GM23338 (cell line): ENCODE measurements at regions not wholly inside any gene's neighbourhood (a gene's known extent, or its start where the extent isn't known, plus 50 kb on each side); places are given as distances from the start of the nearest gene placed in this dataset.

ENCODE experiments used
- ATAC-seq: fragments of 200-7000 bp; cut with Tn5 transposase; 3 replicates; pipeline ENCODE4 v1.9.1; 2020
- DNase-seq: peaks from one replicate; pipeline ENCODE4 v3.0.0-alpha.2; 2015; ENCODE audit warnings: low spot score
- H2AFZ ChIP-seq: fragments of 200-600 bp; sonication (generic); 2 replicates; pipeline ENCODE4 v1.8.0; 2016; ENCODE audit warnings: antibody characterized with exemption, mild to moderate bottlenecking, moderate library complexity
- H3F3A ChIP-seq: fragments of 200-600 bp; sonication (generic); replicated peaks from 2 replicates; pipeline ENCODE4 v1.8.0; 2017; ENCODE audit warnings: antibody characterized with exemption, mixed run types, low read depth
- H3K27ac ChIP-seq: fragments of 200-600 bp; sonication (generic); 2 replicates; pipeline ENCODE4 v1.6.1; 2016; ENCODE audit warnings: low read depth
- H3K27me3 ChIP-seq: fragments of 200-600 bp; sonication (generic); 2 replicates; pipeline ENCODE4 v1.8.0; 2016; ENCODE audit warnings: mild to moderate bottlenecking, mixed run types, moderate library complexity; ENCODE audit not compliant: insufficient read depth
- H3K36me3 ChIP-seq: fragments of 200-600 bp; sonication (generic); 2 replicates; pipeline ENCODE4 v1.8.0; 2016; ENCODE audit warnings: mild to moderate bottlenecking; ENCODE audit not compliant: insufficient read depth
- H3K4me1 ChIP-seq: fragments of 200-600 bp; sonication (generic); 2 replicates; pipeline ENCODE4 v1.8.0; 2016; ENCODE audit warnings: mild to moderate bottlenecking, moderate library complexity; ENCODE audit not compliant: insufficient read depth
- H3K4me2 ChIP-seq: fragments of 200-600 bp; sonication (generic); 2 replicates; pipeline ENCODE4 v1.7.1; 2017; ENCODE audit warnings: mixed run types
- H3K4me3 ChIP-seq: fragments of 200-600 bp; sonication (generic); 2 replicates; pipeline ENCODE4 v1.6.1; 2016; ENCODE audit warnings: mixed run types
- H3K79me2 ChIP-seq: fragments of 200-600 bp; sonication (generic); replicated peaks from 2 replicates; pipeline ENCODE4 v1.8.0; 2017; ENCODE audit warnings: mild to moderate bottlenecking; ENCODE audit not compliant: insufficient read depth
- H3K9me2 ChIP-seq: fragments of 200-600 bp; sonication (generic); 2 replicates; pipeline ENCODE4 v1.8.0; 2017; ENCODE audit not compliant: insufficient read depth
- H4K20me1 ChIP-seq: fragments of 200-600 bp; sonication (generic); replicated peaks from 2 replicates; pipeline ENCODE4 v1.8.0; 2017; ENCODE audit warnings: mild to moderate bottlenecking; ENCODE audit not compliant: insufficient read depth
- H3K27ac Mint-ChIP-seq: 2 replicates; pipeline ENCODE4 v1.8.0; 2020; ENCODE audit warnings: inconsistent platforms, mild to moderate bottlenecking, moderate library complexity, mixed read lengths
- H3K27me3 Mint-ChIP-seq: 3 replicates; pipeline ENCODE4 v1.8.0; 2022; ENCODE audit warnings: low read depth, mild to moderate bottlenecking, moderate library complexity, mixed read lengths, inconsistent platforms; ENCODE audit not compliant: insufficient read depth, poor library complexity
- H3K36me3 Mint-ChIP-seq: 3 replicates; pipeline ENCODE4 v1.8.0; 2021; ENCODE audit warnings: low read depth, mild to moderate bottlenecking, inconsistent platforms, moderate library complexity, mixed read lengths
- H3K4me1 Mint-ChIP-seq: 3 replicates; pipeline ENCODE4 v1.8.0; 2020; ENCODE audit warnings: mild to moderate bottlenecking, inconsistent platforms, mixed read lengths
- H3K4me3 Mint-ChIP-seq: 3 replicates; pipeline ENCODE4 v1.8.0; 2021; ENCODE audit warnings: moderate library complexity, mild to moderate bottlenecking, inconsistent platforms, mixed read lengths
- H3K9me3 Mint-ChIP-seq: 3 replicates; pipeline ENCODE4 v1.8.0; 2020; ENCODE audit warnings: moderate library complexity, mild to moderate bottlenecking, inconsistent platforms, mixed read lengths
- CTCF ChIP-seq, 2 experiments: fragments of 200-600 bp in 1 of 2; sonication (generic) in 1 of 2; conservative IDR thresholded peaks; 2 replicates each; pipeline versions ENCODE4 v1.5.1 to v1.6.1; 2016 to 2017; ENCODE audit warnings: antibody characterized with exemption in 2 of 2, low read depth in 2 of 2, mild to moderate bottlenecking in 2 of 2, moderate library complexity in 1 of 2
- ETS1 ChIP-seq: IDR thresholded peaks from 2 replicates; pipeline ENCODE4 v1.6.1; 2016; ENCODE audit warnings: antibody characterized with exemption
- EZH2phosphoT487 ChIP-seq: fragments of 200-600 bp; sonication (generic); IDR thresholded peaks from one replicate; pipeline ENCODE4 v1.8.1; 2018; ENCODE audit warnings: antibody characterized with exemption; ENCODE audit not compliant: unreplicated experiment
- JUNB ChIP-seq: IDR thresholded peaks from one replicate; pipeline ENCODE4 v1.6.1; 2016; ENCODE audit warnings: antibody characterized with exemption; ENCODE audit not compliant: unreplicated experiment
- NANOG ChIP-seq: IDR thresholded peaks from 2 replicates; pipeline ENCODE4 v1.6.1; 2016; ENCODE audit warnings: antibody characterized with exemption, borderline replicate concordance
- POLR2AphosphoS5 ChIP-seq: IDR thresholded peaks from 2 replicates; pipeline ENCODE4 v1.6.1; 2016; ENCODE audit warnings: antibody characterized with exemption, low read depth
- REST ChIP-seq: IDR thresholded peaks from one replicate; pipeline ENCODE4 v1.6.1; 2018; ENCODE audit warnings: antibody characterized with exemption; ENCODE audit not compliant: unreplicated experiment
- STAT1 ChIP-seq: IDR thresholded peaks from one replicate; pipeline ENCODE4 v1.6.1; 2016; ENCODE audit warnings: antibody characterized with exemption; ENCODE audit not compliant: unreplicated experiment
- ZNF331 ChIP-seq: fragments of 250-450 bp; sonication (Bioruptor Pico); IDR thresholded peaks from 2 replicates; pipeline ENCODE4 v1.5.0; 2020; ENCODE audit warnings: low read depth, mild to moderate bottlenecking, moderate library complexity
- ZNF462 ChIP-seq: fragments of 250-450 bp; sonication (Bioruptor Pico); IDR thresholded peaks from 2 replicates; pipeline ENCODE4 v1.5.0; 2020; ENCODE audit warnings: mild to moderate bottlenecking, moderate library complexity

- Histone ChIP-seq H3K4me2 (peak overlapping the region; percentile 21; the same call in 1 of the 2 replicates), H3K27me3 (no peaks in the 10 kb centered on the region)
- H3K9me3 Mint-ChIP-seq, result peaks cover 5% of the 10 kb centered on the region; the same call in 2 of the 3 replicates
Observed at GRCh38 chr10:3877211-3878000, 92.4 kb upstream of the KLF6 start.

More at GRCh38 chr10:3877211-3878000, 92.4 kb upstream of the KLF6 start:
- ATAC-seq (no peak), DNase-seq (no peak)
- Histone ChIP-seq H4K20me1 (no peaks in the 10 kb centered on the region), H3K9me2 (0 out of 2 replicates have a peak, but pooled peaks cover 12% of the 10 kb centered on the region), H3F3A (no peaks in the 10 kb centered on the region), H3K27ac (peak overlapping the region; percentile 20; the same call in 1 of the 2 replicates), H2AFZ (no peak overlapping the region), H3K4me1 (peaks cover 21% of the 10 kb centered on the region), H3K4me3 (no peak overlapping the region), H3K36me3 (no peaks in the 10 kb centered on the region), H3K79me2 (no peaks in the 10 kb centered on the region)
- peaks cover 7% of the 10 kb centered on the region; the same call in 2 of the 3 replicates for H3K36me3 Mint-ChIP-seq
- peaks cover 6% of the 10 kb centered on the region for H3K27me3 Mint-ChIP-seq
- no peak overlapping the region for H3K27ac Mint-ChIP-seq
- peaks cover 11% of the 10 kb centered on the region for H3K4me1 Mint-ChIP-seq
- TF ChIP-seq REST, result no peak
- TF ChIP-seq ZNF331 (CRISPR knock-in tag), result no peak
- no peak for TF ChIP-seq ZNF462 (CRISPR knock-in tag)
- no peak for TF ChIP-seq EZH2phosphoT487
- no peak for TF ChIP-seq POLR2AphosphoS5
- TF ChIP-seq NANOG, result no peak
- no peak for TF ChIP-seq CTCF (conservative IDR thresholded peaks at IDR 0.05; ENCODE audit: low read depth in 2 of 2)
- no peak for TF ChIP-seq JUNB
- TF ChIP-seq ETS1, result no peak
- TF ChIP-seq STAT1, result no peak
- H3K4me3 Mint-ChIP-seq, result no peak overlapping the region
